ENCODE measurements at regions not wholly inside any gene's neighbourhood (a gene's known extent, or its start where the extent isn't known, plus 50 kb on each side); places are given as distances from the start of the nearest gene placed in this dataset.
"Not testable (repeated sequence)": the region's sequence is repeated elsewhere in the genome, so short reads cannot be mapped to it uniquely, and the experiment has no call there.

- Histone ChIP-seq H3K27ac (no peak overlapping the region), H3K36me3 (no peaks in the 10 kb centered on the region), H3K4me3 (no peak overlapping the region), H3K27me3 (replicated peaks) (no peaks in the 10 kb centered on the region), H3K4me1 (replicated peaks) (no peaks in the 10 kb centered on the region), H3K9me3 (replicated peaks) (no peaks in the 10 kb centered on the region; the same call in 1 of the 2 replicates)
- DNase-seq (ENCODE audit: low read depth in 1 of 2, low spot score in 2 of 2), result no peak
These were observed 56.1 kb upstream of the TMEM132D start for GRCh38 chr12:129959889-129960288.

GRCh38 chr12:129961091-129961490 lies 57.3 kb upstream of the TMEM132D start:
- H3K9me3 ChIP-seq (replicated peaks), result no peaks in the 10 kb centered on the region
- no peak overlapping the region for H3K4me3 ChIP-seq
- H3K4me1 ChIP-seq (replicated peaks), result no peaks in the 10 kb centered on the region
- H3K27ac ChIP-seq, result no peak overlapping the region
- DNase-seq (ENCODE audit: low read depth in 1 of 2, low spot score in 2 of 2), result no peak
- no peaks in the 10 kb centered on the region for H3K27me3 ChIP-seq (replicated peaks)
- no peaks in the 10 kb centered on the region for H3K36me3 ChIP-seq

- Histone ChIP-seq H3K9me3 (replicated peaks) (no peaks in the 10 kb centered on the region), H3K27ac (no peak overlapping the region), H3K4me1 (replicated peaks) (no peaks in the 10 kb centered on the region), H3K27me3 (replicated peaks) (no peaks in the 10 kb centered on the region), H3K4me3 (no peak overlapping the region), H3K36me3 (no peaks in the 10 kb centered on the region)
- no peak for DNase-seq (ENCODE audit: low read depth in 1 of 2, low spot score in 2 of 2)
These were observed 58.0 kb upstream of the TMEM132D start for GRCh38 chr12:129961856-129962255.

GRCh38 chr12:129964300-129964699 lies 60.5 kb upstream of the TMEM132D start:
- DNase-seq (ENCODE audit: low read depth in 1 of 2, low spot score in 2 of 2), result no peak
- Histone ChIP-seq H3K36me3 (no peaks in the 10 kb centered on the region), H3K27ac (no peak overlapping the region), H3K27me3 (replicated peaks) (no peaks in the 10 kb centered on the region), H3K4me1 (replicated peaks) (no peaks in the 10 kb centered on the region), H3K4me3 (no peak overlapping the region), H3K9me3 (replicated peaks) (no peaks in the 10 kb centered on the region)

- H3K9me3 ChIP-seq (replicated peaks), result no peaks in the 10 kb centered on the region
- DNase-seq (ENCODE audit: low read depth in 1 of 2, low spot score in 2 of 2), result no peak
- no peak overlapping the region for H3K4me3 ChIP-seq
- H3K27me3 ChIP-seq (replicated peaks), result no peaks in the 10 kb centered on the region
- no peaks in the 10 kb centered on the region for H3K36me3 ChIP-seq
- H3K27ac ChIP-seq, result no peak overlapping the region
- no peaks in the 10 kb centered on the region for H3K4me1 ChIP-seq (replicated peaks)
These were observed 61.1 kb upstream of the TMEM132D start for GRCh38 chr12:129964826-129965457.

GRCh38 chr12:129966146-129966995 lies 62.5 kb upstream of the TMEM132D start:
- Histone ChIP-seq H3K27ac (no peak overlapping the region), H3K36me3 (no peaks in the 10 kb centered on the region), H3K4me3 (no peak overlapping the region), H3K9me3 (replicated peaks) (no peaks in the 10 kb centered on the region; the same call in 1 of the 2 replicates), H3K4me1 (replicated peaks) (no peaks in the 10 kb centered on the region), H3K27me3 (replicated peaks) (no peaks in the 10 kb centered on the region)
- DNase-seq (ENCODE audit: low read depth in 1 of 2, low spot score in 2 of 2), result no peak

GRCh38 chr12:129971721-129972120 lies 67.9 kb upstream of the TMEM132D start:
- no peaks in the 10 kb centered on the region for H3K27me3 ChIP-seq (replicated peaks)
- DNase-seq (ENCODE audit: low read depth in 1 of 2, low spot score in 2 of 2), result no peak
- H3K36me3 ChIP-seq, result no peaks in the 10 kb centered on the region
- no peaks in the 10 kb centered on the region; the same call in 1 of the 2 replicates for H3K9me3 ChIP-seq (replicated peaks)
- no peak overlapping the region for H3K27ac ChIP-seq
- H3K4me3 ChIP-seq, result no peak overlapping the region
- H3K4me1 ChIP-seq (replicated peaks), result no peaks in the 10 kb centered on the region

GRCh38 chr12:129973236-129973961 lies 69.6 kb upstream of the TMEM132D start:
- Histone ChIP-seq H3K4me1 (replicated peaks) (no peaks in the 10 kb centered on the region), H3K36me3 (no peaks in the 10 kb centered on the region), H3K4me3 (no peak overlapping the region), H3K27me3 (replicated peaks) (no peaks in the 10 kb centered on the region), H3K9me3 (replicated peaks) (no peaks in the 10 kb centered on the region; the same call in 1 of the 2 replicates), H3K27ac (no peak overlapping the region)
- DNase-seq (ENCODE audit: low read depth in 1 of 2, low spot score in 2 of 2), result no peak

GRCh38 chr12:129984106-129984505 lies 80.3 kb upstream of the TMEM132D start:
- Histone ChIP-seq H3K36me3 (no peaks in the 10 kb centered on the region), H3K9me3 (replicated peaks) (peaks cover 5% of the 10 kb centered on the region), H3K4me1 (replicated peaks) (no peaks in the 10 kb centered on the region)

GRCh38 chr12:129987841-129988240 lies 84.0 kb upstream of the TMEM132D start:
- DNase-seq (ENCODE audit: low read depth in 1 of 2, low spot score in 2 of 2), result no peak
- no peaks in the 10 kb centered on the region for H3K4me1 ChIP-seq (replicated peaks)
- no peaks in the 10 kb centered on the region for H3K27me3 ChIP-seq (replicated peaks)
- peaks cover 5% of the 10 kb centered on the region; the same call in 1 of the 2 replicates for H3K9me3 ChIP-seq (replicated peaks)
- no peak overlapping the region for H3K4me3 ChIP-seq
- no peaks in the 10 kb centered on the region for H3K36me3 ChIP-seq
- no peak overlapping the region for H3K27ac ChIP-seq

More at GRCh38 chr12:129984106-129984505, 80.3 kb upstream of the TMEM132D start:
- no peak for DNase-seq (ENCODE audit: low read depth in 1 of 2, low spot score in 2 of 2)
- no peak overlapping the region for H3K4me3 ChIP-seq
- H3K27me3 ChIP-seq (replicated peaks), result no peaks in the 10 kb centered on the region
- no peak overlapping the region for H3K27ac ChIP-seq

GRCh38 chr12:129994634-129995033 lies 90.8 kb upstream of the TMEM132D start:
- Histone ChIP-seq H3K27ac (no peak overlapping the region), H3K9me3 (replicated peaks) (no peaks in the 10 kb centered on the region), H3K27me3 (replicated peaks) (no peaks in the 10 kb centered on the region), H3K36me3 (no peaks in the 10 kb centered on the region), H3K4me3 (no peak overlapping the region), H3K4me1 (replicated peaks) (no peaks in the 10 kb centered on the region)
- no peak for DNase-seq (ENCODE audit: low read depth in 1 of 2, low spot score in 2 of 2)

GRCh38 chr12:129997239-129997638 lies 93.4 kb upstream of the TMEM132D start:
- no peaks in the 10 kb centered on the region for H3K36me3 ChIP-seq
- no peak for DNase-seq (ENCODE audit: low read depth in 1 of 2, low spot score in 2 of 2)
- H3K27ac ChIP-seq, result no peak overlapping the region
- no peak overlapping the region for H3K4me3 ChIP-seq
- no peaks in the 10 kb centered on the region for H3K9me3 ChIP-seq (replicated peaks)
- no peaks in the 10 kb centered on the region for H3K27me3 ChIP-seq (replicated peaks)
- H3K4me1 ChIP-seq (replicated peaks), result no peaks in the 10 kb centered on the region

GRCh38 chr12:130004310-130004877 lies 100.6 kb upstream of the TMEM132D start:
- H3K9me3 ChIP-seq (replicated peaks); H3K27ac ChIP-seq; DNase-seq (ENCODE audit: low read depth in 1 of 2, low spot score in 2 of 2); H3K4me3 ChIP-seq; H3K27me3 ChIP-seq (replicated peaks); H3K36me3 ChIP-seq; H3K4me1 ChIP-seq (replicated peaks): not testable (repeated sequence)

Data from SJSA1 (cell line).